ENCODE measurements at regions not wholly inside any gene's neighbourhood (a gene's known extent, or its start where the extent isn't known, plus 50 kb on each side); places are given as distances from the start of the nearest gene placed in this dataset.
"Not testable (repeated sequence)": the region's sequence is repeated elsewhere in the genome, so short reads cannot be mapped to it uniquely, and the experiment has no call there.

DNA sequence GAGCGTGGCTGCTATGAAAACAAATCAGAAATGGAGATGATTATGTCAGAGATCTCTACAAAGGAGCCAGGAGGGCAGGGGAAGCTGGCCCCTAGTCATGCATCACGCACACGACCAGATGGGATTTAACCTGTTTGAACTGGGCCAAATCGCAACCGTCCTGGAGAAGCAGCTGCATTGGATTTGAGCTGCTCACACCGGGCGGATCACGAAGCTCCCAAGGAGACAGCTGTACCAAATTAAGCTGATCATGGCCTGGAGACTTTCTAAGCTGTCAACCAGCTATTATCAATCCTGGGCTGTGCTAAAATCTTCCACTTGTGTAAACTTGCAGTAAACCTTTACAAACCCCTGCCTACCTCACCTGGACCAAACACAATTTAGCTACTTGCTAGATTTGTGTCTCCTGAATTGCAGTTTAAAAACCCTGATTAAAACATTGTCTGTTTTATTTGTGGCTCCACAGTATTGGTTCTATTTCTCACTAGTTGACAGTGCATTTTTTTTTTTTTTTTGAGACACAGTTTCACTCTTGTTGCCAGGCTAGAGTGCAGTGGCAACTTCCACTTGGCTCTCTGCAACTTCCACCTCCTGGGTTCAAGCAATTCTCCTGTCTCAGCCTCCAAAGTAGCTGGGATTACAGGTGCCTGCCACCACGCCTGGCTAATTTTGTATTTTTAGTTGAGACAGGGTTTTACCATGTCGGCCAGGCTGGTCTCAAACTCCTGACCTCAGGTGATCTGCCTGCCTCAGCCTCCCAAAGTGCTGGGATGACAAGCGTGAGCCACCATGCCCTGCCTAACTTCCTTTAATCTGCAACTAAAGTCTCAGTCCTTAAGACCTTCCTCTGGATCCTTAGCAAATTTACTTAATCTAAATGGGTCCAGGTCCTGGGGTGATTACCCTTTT lies 98.3 kb upstream of the GRIN2A start:
- TF ChIP-seq, protein P1, sequence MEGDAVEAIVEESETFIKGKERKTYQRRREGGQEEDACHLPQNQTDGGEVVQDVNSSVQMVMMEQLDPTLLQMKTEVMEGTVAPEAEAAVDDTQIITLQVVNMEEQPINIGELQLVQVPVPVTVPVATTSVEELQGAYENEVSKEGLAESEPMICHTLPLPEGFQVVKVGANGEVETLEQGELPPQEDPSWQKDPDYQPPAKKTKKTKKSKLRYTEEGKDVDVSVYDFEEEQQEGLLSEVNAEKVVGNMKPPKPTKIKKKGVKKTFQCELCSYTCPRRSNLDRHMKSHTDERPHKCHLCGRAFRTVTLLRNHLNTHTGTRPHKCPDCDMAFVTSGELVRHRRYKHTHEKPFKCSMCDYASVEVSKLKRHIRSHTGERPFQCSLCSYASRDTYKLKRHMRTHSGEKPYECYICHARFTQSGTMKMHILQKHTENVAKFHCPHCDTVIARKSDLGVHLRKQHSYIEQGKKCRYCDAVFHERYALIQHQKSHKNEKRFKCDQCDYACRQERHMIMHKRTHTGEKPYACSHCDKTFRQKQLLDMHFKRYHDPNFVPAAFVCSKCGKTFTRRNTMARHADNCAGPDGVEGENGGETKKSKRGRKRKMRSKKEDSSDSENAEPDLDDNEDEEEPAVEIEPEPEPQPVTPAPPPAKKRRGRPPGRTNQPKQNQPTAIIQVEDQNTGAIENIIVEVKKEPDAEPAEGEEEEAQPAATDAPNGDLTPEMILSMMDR (IDR thresholded peaks at IDR 0.05; ENCODE audit: extremely low read depth, missing control alignments), result no peak

DNA sequence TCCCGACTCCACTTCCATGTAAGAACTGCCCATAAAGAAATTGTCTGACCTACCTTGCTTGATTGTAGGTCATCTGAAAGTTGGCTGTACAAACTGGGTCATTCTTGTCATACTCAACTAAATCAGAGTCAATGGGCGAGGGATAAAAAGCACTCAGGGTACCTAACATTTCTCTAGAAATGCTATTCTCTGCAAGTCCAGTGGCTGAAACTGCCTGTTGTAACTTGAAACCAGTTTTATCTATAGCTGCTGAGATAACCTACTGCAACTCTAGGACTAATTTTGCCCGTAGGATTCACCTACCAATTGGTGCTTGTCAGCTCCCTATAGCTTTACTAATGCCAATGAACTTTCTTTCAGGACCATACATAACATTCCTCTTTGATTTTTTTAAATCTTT lies 100.1 kb upstream of the GRIN2A start:
- TF ChIP-seq, protein P1 (IDR thresholded peaks at IDR 0.05; ENCODE audit: extremely low read depth, missing control alignments), result no peak
- DNase-seq (ENCODE audit: low spot score), result no peak

More for the DNA sequence above, 98.3 kb upstream of the GRIN2A start:
- DNase-seq (ENCODE audit: low spot score), result no peak

DNA sequence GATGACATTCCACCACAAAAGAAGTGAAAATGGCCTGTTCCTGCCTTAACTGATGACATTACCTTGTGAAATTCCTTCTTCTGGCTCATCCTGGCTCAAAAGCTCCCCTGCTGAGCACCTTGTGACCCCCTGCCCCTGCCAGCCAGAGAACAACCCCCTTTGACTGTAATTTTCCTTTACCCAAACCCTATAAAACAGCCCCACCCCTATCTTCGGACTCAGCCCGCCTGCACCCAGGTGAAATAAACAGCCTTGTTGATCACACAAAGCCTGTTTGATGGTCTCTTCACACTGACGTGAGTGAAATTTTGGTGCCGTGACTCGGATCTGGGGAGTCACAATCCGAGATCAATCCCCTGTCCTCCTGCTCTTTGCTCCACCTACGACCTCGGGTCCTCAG lies 101.0 kb upstream of the GRIN2A start:
- DNase-seq (ENCODE audit: low spot score), result not testable (repeated sequence)

DNA sequence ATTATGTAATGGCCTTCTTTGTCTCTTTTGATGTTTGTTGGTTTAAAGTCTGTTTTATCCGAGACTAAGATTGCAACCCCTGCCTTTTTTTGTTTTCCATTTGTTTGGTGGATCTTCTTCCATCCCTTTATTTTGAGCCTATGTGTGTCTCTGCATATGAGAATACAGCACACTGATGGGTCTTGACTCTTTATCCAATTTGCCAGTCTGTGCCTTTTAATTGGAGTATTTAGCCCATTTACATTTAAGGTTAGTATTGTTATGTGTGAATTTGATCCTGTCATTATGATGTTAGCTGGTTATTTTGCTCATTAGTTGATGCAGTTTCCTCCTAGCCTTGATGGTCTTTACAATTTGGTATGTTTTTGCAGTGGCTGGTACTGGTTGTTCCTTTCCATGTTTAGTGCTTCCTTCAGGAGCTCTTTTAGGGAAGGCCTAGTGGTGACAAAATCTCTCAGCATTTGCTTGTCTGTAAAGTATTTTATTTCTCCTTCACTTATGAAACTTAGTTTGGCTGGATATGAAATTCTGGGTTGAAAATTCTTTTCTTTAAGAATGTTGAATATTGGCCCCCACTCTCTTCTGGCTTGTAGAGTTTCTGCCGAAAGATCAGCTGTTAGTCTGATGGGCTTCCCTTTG lies 95.3 kb upstream of the ATF7IP2 start:
- DNase-seq (ENCODE audit: low spot score), result not testable (repeated sequence)

DNA sequence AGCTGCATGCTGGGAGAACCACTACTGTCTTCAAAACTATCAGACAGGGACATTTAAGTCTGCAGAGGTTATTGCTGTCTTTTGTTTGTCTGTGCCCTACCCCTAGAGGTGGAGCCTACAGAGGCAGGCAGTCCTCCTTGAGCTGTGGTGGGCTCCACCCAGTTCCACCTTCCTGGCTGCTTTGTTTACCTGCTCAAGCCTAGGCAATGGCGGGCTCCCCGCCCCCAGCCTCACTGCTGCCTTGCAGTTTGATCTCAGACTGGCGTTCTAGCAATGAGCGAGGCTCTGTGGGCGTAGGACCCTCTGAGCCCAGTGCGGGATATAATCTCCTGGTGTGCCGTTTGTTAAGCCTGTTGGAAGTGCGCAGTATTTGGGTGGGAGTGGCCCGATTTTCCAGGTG lies 93.7 kb upstream of the ATF7IP2 start:
- DNase-seq (ENCODE audit: low spot score), result not testable (repeated sequence)

DNA sequence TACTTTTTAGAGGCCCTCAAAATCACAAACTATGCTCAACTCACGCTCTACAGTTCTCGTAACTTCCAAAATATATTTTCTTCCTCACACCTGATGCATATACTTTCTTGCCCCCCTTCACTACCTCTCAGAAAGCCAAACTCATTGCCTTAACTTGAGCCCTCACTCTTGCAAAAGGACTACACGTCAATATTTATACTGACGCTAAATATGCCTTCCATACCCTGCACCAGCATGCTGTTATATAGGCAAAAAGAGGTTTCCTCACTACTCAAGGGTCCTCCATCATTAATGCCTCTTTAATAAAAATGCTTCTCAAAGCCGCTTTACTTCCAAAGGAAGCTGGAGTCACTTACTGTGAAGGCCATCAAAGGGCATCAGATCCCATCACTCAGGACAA lies 92.9 kb upstream of the ATF7IP2 start:
- not testable (repeated sequence) for DNase-seq (ENCODE audit: low spot score)

DNA sequence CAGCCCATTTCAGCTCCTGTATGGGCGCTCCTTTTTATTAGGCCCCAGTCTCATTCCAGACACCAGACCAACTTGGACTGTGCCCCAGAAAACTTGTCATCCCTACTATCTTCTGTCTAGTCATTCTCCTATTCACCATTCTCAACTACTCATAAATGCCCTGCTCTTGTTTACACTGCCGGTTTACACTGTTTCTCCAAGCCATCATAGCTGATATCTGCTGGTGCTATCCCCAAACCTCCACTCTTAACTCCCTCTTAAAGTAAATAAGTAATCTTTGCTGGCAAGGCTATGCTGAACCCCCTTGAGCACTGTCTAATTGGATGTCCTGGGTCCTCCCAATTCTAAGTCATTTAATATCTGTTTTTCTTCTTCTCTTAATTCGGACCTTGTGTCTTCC lies 91.7 kb upstream of the ATF7IP2 start:
- DNase-seq (ENCODE audit: low spot score), result not testable (repeated sequence)

DNA sequence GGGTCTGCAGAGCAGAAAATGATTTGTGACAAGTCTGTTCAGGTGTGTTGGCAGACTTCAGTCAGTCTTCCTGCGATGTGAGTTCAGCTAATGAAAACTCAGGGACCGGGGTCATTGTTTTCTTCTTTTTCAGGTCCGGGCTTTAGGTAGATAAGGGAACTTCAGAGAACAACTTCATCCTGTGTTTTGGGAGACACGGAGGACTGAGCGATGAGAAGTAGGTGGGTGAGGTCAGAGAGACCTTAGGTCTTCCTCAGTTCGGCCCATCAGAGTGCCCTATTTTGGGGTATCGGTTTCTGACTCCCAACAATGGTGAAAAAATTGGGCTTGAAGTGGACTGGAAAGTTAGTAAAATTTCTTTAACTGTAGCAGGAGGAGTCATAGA lies 88.9 kb upstream of the ATF7IP2 start:
- TF ChIP-seq, protein P1 (IDR thresholded peaks at IDR 0.05; ENCODE audit: extremely low read depth, missing control alignments), result no peak

DNA sequence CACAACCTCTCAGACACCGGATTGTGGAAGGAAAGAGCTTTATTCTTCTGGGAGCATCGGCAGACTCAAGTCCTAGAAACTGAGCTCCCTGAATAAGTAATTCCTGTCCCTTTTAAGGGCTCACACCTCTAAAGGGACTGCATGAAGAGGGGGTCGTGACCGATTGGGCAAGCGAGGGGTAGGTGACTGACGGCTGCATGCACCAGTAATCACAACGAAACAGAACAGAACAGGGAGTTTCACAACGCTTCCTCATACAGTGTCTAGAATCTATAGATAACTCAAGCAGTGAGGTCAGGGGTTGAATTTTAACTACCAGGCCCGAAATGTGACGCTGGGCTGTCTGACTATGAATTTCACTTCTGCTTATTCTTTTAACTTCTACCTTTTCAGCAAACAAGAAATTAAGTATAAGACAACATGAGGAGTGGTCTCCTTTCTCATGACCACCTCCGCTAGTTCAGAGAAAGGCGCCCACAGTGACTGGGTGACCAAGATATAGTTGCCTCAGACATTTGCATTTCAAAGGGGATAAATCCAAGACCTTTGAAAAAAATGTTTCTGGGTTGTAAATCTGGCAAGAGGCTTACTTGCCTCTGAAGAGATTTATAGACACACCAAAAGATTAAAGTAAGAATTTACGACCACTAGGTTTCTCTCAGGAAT lies 88.4 kb upstream of the ATF7IP2 start:
- TF ChIP-seq, protein P1 (IDR thresholded peaks at IDR 0.05; ENCODE audit: extremely low read depth, missing control alignments), result no peak
- DNase-seq (ENCODE audit: low spot score), result peak; percentile 78

More for the DNA sequence above, 88.9 kb upstream of the ATF7IP2 start:
- DNase-seq (ENCODE audit: low spot score), result no peak

DNA sequence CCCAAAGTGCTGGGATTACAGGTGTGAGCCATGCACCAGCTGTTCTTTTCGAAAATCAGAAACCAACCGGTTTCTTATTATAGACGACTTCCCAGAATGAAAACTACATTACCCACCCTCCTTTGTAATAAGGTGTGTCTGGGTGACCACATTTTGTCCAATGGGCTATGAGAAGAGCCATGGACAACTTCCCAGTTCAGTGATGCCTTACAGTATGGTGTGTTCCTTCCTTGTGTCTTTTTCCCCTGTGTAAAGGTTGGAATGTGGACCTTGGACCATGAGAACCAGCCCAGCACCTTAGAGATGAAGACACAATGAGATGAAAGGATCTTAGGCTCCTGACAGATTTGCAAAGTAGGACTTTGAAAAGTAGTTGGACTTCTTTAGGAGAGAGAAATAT lies 85.0 kb upstream of the ATF7IP2 start:
- TF ChIP-seq, protein P1 (IDR thresholded peaks at IDR 0.05; ENCODE audit: extremely low read depth, missing control alignments), result no peak
- no peak for DNase-seq (ENCODE audit: low spot score)

DNA sequence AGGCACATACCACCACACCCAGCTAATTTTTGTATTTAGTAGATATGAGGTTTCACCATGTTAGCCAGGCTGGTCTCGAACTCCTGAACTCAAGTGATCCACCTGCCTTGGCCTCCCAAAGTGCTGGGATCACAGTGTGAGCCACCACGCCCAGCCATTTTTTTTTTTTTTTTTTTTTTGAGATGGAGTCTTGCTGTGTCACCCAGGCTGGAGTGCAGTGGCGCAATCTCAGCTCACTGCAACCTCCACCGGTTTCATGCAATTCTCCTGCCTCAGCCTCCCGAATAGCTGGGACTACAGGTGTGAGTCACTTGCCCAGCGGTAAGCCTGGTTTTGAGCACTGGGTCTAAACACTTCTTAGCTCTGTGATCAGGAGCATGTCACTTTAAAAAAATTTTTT lies 84.3 kb upstream of the ATF7IP2 start:
- not testable (repeated sequence) for DNase-seq (ENCODE audit: low spot score)

Data from GM20000 (cell line).